B cell (primary cell): ENCODE measurements at regions not wholly inside any gene's neighbourhood (a gene's known extent, or its start where the extent isn't known, plus 50 kb on each side); places are given as distances from the start of the nearest gene placed in this dataset.

Experiments used
- ATAC-seq: fragments of 200-7000 bp; cut with Tn5 transposase; one replicate; pipeline ENCODE4 v1.10.0; 2021; ENCODE audit warnings: low read depth, mild to moderate bottlenecking, moderate number of reproducible peaks, moderate library complexity
- CTCF ChIA-PET: fragments of 350-600 bp; sonication (Branson Sonifier 250); formaldehyde crosslinking; loops from one replicate; lab custom pipeline; 2021; ENCODE audit warnings: antibody characterized with exemption, inconsistent platforms; lab: Charles Lee
- POLR2A ChIA-PET: fragments of 350-600 bp; sonication (Branson Sonifier 250); formaldehyde crosslinking; loops from one replicate; lab custom pipeline; 2021; ENCODE audit warnings: antibody characterized with exemption; lab: Charles Lee
- DNase-seq: peaks from one replicate; pipeline ENCODE4 v3.0.0; 2013
- H2AFZ ChIP-seq: 2 replicates; pipeline ENCODE4 v1.6.1; 2012; ENCODE audit warnings: mild to moderate bottlenecking, low read depth, low read length; ENCODE audit not compliant: insufficient read depth, poor library complexity, severe bottlenecking
- H3K27ac ChIP-seq, 2 donors: 1 replicate in 1 of 2; 2 replicates in 1 of 2; pipeline ENCODE4 v1.5.1; 2012 to 2013; ENCODE audit warnings: low read length in 2 of 2, mild to moderate bottlenecking in 2 of 2, moderate library complexity in 1 of 2
- H3K27me3 ChIP-seq, 4 experiments: fragments of 200-600 bp in 1 of 4; sonication (generic) in 1 of 4; replicated peaks in 1 of 4; 1 replicate in 2 of 4; 2 replicates in 2 of 4; pipeline versions ENCODE4 v1.6.1 to v1.7.0; 2013 to 2016; ENCODE audit warnings: low read length in 3 of 4, mild to moderate bottlenecking in 2 of 4, mixed read lengths in 1 of 4, moderate library complexity in 1 of 4; ENCODE audit not compliant: insufficient read depth in 4 of 4, control insufficient read depth in 3 of 4; ENCODE audit errors: control extremely low read depth in 1 of 4
- H3K36me3 ChIP-seq, 2 experiments: replicated peaks in 1 of 2; 1 replicate in 1 of 2; 2 replicates in 1 of 2; pipeline versions ENCODE4 v1.6.1 to v1.7.1; 2013; ENCODE audit warnings: low read length in 1 of 2; ENCODE audit not compliant: insufficient read depth in 2 of 2, control insufficient read depth in 1 of 2; ENCODE audit errors: control extremely low read depth in 1 of 2, extremely low read depth in 1 of 2
- H3K4me1 ChIP-seq, 2 donors: fragments of 200-600 bp in 1 of 2; sonication (generic) in 1 of 2; 1 replicate in 1 of 2; 2 replicates in 1 of 2; pipeline versions ENCODE4 v1.5.1 to v1.6.1; 2013 to 2017; ENCODE audit warnings: low read length in 2 of 2; ENCODE audit not compliant: control insufficient read depth in 2 of 2, insufficient read depth in 2 of 2
- H3K4me2 ChIP-seq: replicated peaks from 2 replicates; pipeline ENCODE3; 2012; ENCODE audit warnings: mild to moderate bottlenecking, low read depth, low read length; ENCODE audit not compliant: poor library complexity, severe bottlenecking
- H3K4me3 ChIP-seq, 5 experiments: fragments of 200-600 bp in 1 of 5; sonication (generic) in 1 of 5; 1 replicate in 3 of 5; 2 replicates in 2 of 5; pipeline versions ENCODE4 v1.5.1 to v1.7.0; 2011 to 2016; ENCODE audit warnings: low read length in 4 of 5, mild to moderate bottlenecking in 4 of 5, low read depth in 2 of 5, control low read depth in 1 of 5, moderate library complexity in 1 of 5; ENCODE audit not compliant: insufficient read depth in 1 of 5; ENCODE audit errors: control extremely low read depth in 1 of 5, extremely low read depth in 1 of 5
- H3K79me2 ChIP-seq: fragments of 200-600 bp; sonication (generic); one replicate; pipeline ENCODE4 v1.6.0; 2016; ENCODE audit warnings: low read length; ENCODE audit not compliant: control insufficient read depth, insufficient read depth
- H3K9ac ChIP-seq: fragments of 200-600 bp; sonication (generic); 2 replicates; pipeline ENCODE4 v1.6.1; 2017; ENCODE audit warnings: mild to moderate bottlenecking, low read length, moderate library complexity
- H3K9me3 ChIP-seq, 3 donors: one replicate each; pipeline versions ENCODE4 v1.6.1 to v1.7.1; 2013; ENCODE audit warnings: low read length in 2 of 3; ENCODE audit not compliant: control insufficient read depth in 2 of 3, insufficient read depth in 1 of 3; ENCODE audit errors: control extremely low read depth in 1 of 3
- H4K20me1 ChIP-seq: 2 replicates; pipeline ENCODE4 v1.6.0; 2012; ENCODE audit warnings: mild to moderate bottlenecking, low read length; ENCODE audit not compliant: insufficient read depth, control insufficient read depth, poor library complexity, severe bottlenecking
- H3K27ac Mint-ChIP-seq: one replicate; pipeline ENCODE4 v1.8.0; 2021; ENCODE audit warnings: mixed read lengths
- H3K27me3 Mint-ChIP-seq: one replicate; pipeline ENCODE4 v1.8.0; 2021; ENCODE audit warnings: mixed read lengths
- H3K4me1 Mint-ChIP-seq: one replicate; pipeline ENCODE4 v1.8.0; 2021; ENCODE audit warnings: mixed read lengths
- H3K4me3 Mint-ChIP-seq: one replicate; pipeline ENCODE4 v1.8.0; 2021; ENCODE audit warnings: mixed read lengths
- H3K9me3 Mint-ChIP-seq: one replicate; pipeline ENCODE4 v1.8.0; 2022; ENCODE audit warnings: mixed read lengths; ENCODE audit not compliant: insufficient read depth
- CTCF ChIP-seq: fragments of 200-600 bp; IDR thresholded peaks from one replicate; pipeline ENCODE4 v1.8.0; 2022; ENCODE audit warnings: antibody characterized with exemption, mild to moderate bottlenecking
- EZH2 ChIP-seq: IDR thresholded peaks from 2 replicates; pipeline ENCODE4 v1.6.1; 2012; ENCODE audit warnings: borderline replicate concordance, low read depth, mild to moderate bottlenecking, moderate library complexity, low read length; ENCODE audit not compliant: insufficient read depth, poor library complexity, severe bottlenecking
- WGBS: methylation state at CpG from one replicate; pipeline ENCODE4 v1.1.5; 2013; ENCODE audit warnings: missing lambda C conversion rate; ENCODE audit not compliant: insufficient coverage; 5-methylcytosine and 5-hydroxymethylcytosine counted together
- intact Hi-C: fragments of 100-400 bp; cut with micrococcal nuclease; formaldehyde crosslinking; loops from one replicate; pipeline ENCODE4 v1.10.0; 2022

GRCh38 chr5:96036301-96036700 is 74.7 kb upstream of the ELL2 start:
- ATAC-seq (no peak), DNase-seq (no peak)
- H3K4me3 Mint-ChIP-seq = no peak overlapping the region
- Histone ChIP-seq H3K36me3 (no peaks in the 10 kb centered on the region), H3K27ac (no peak overlapping the region), H2AFZ (no peak overlapping the region), H3K4me1 (no peaks in the 10 kb centered on the region), H3K9ac (no peak overlapping the region), H3K9me3 (no peaks in the 10 kb centered on the region), H3K4me2 (no peak overlapping the region), H4K20me1 (no peaks in the 10 kb centered on the region), H3K79me2 (no peaks in the 10 kb centered on the region), H3K27me3 (no peaks in the 10 kb centered on the region), H3K4me3 (no peak overlapping the region)
- CTCF ChIA-PET = no interaction called here
- TF ChIP-seq EZH2 (no peak), CTCF (no peak)
- WGBS = no CpG with 5 or more reads among the region's 1 CpG
- no peaks in the 10 kb centered on the region for H3K9me3 Mint-ChIP-seq
- no peaks in the 10 kb centered on the region for H3K27me3 Mint-ChIP-seq
- H3K27ac Mint-ChIP-seq = no peak overlapping the region
- POLR2A ChIA-PET = no interaction called here
- intact Hi-C loops = no loop called here
- H3K4me1 Mint-ChIP-seq = peaks cover 2% of the 10 kb centered on the region

- H3K79me2 ChIP-seq = no peaks in the 10 kb centered on the region
- H3K9me3 Mint-ChIP-seq = no peaks in the 10 kb centered on the region
- TF ChIP-seq CTCF = no peak
- no peaks in the 10 kb centered on the region for H3K27me3 ChIP-seq
- no peak overlapping the region for H3K4me2 ChIP-seq
- no peak overlapping the region for H3K27ac Mint-ChIP-seq
- no peak overlapping the region for H2AFZ ChIP-seq
- H3K27ac ChIP-seq = no peak overlapping the region
- no peaks in the 10 kb centered on the region for H3K27me3 Mint-ChIP-seq
- no peak overlapping the region for H3K4me3 ChIP-seq
- H4K20me1 ChIP-seq = no peaks in the 10 kb centered on the region
- ATAC-seq (no peak), DNase-seq (no peak)
- WGBS = 80% methylated on average over 1 of the region's 3 CpGs
- no peak overlapping the region for H3K4me3 Mint-ChIP-seq
- ChIA-PET CTCF (no interaction called here), POLR2A (no interaction called here)
- no peak overlapping the region for H3K9ac ChIP-seq
- H3K4me1 ChIP-seq = no peaks in the 10 kb centered on the region
- H3K4me1 Mint-ChIP-seq = peaks cover 2% of the 10 kb centered on the region
- intact Hi-C loops = no loop called here
- no peaks in the 10 kb centered on the region for H3K36me3 ChIP-seq
- no peaks in the 10 kb centered on the region for H3K9me3 ChIP-seq
Observed at GRCh38 chr5:96035796-96036195, 74.1 kb upstream of the ELL2 start.
